Gastroesophageal sphincter (tissue), 4 donors: ENCODE measurements at regions not wholly inside any gene's neighbourhood (a gene's known extent, or its start where the extent isn't known, plus 50 kb on each side); places are given as distances from the start of the nearest gene placed in this dataset.

Source experiments
- ATAC-seq: fragments of 150-250 bp; one replicate; pipeline ENCODE4 v1.9.1; 2016; ENCODE audit warnings: mild to moderate bottlenecking, moderate library complexity
- H3K27ac ChIP-seq, 4 donors: fragments of 200-600 bp; sonication (generic) in 3 of 4; 1 replicate in 3 of 4; 2 replicates in 1 of 4; pipeline ENCODE4 v1.5.1; 2016 to 2019
- H3K27me3 ChIP-seq: fragments of 200-600 bp; sonication (generic); one replicate; pipeline ENCODE4 v1.5.1; 2019
- H3K36me3 ChIP-seq, 2 donors: fragments of 200-600 bp; sonication (generic); one replicate each; pipeline ENCODE4 v1.5.1; 2019; ENCODE audit warnings: control low read depth in 1 of 2
- H3K4me1 ChIP-seq, 3 donors: fragments of 200-600 bp; sonication (generic); 1 replicate in 2 of 3; 2 replicates in 1 of 3; pipeline ENCODE4 v1.5.1; 2016 to 2019; ENCODE audit warnings: control low read depth in 2 of 3
- H3K4me3 ChIP-seq, 2 donors: fragments of 200-600 bp; sonication (generic); one replicate each; pipeline ENCODE4 v1.5.1; 2019; ENCODE audit warnings: mild to moderate bottlenecking in 1 of 2, moderate library complexity in 1 of 2
- H3K9me3 ChIP-seq, 3 donors: fragments of 200-600 bp; sonication (generic); one replicate each; pipeline ENCODE4 v1.5.1; 2017 to 2019; ENCODE audit warnings: control low read depth in 2 of 3
- EP300 ChIP-seq: sonication (generic); formaldehyde crosslinking; IDR thresholded peaks from one replicate; pipeline ENCODE4 v1.6.1; 2017; ENCODE audit warnings: antibody characterized with exemption, mild to moderate bottlenecking
- POLR2A ChIP-seq, 2 donors: fragments of 450-650 bp; IDR thresholded peaks; one replicate each; pipeline ENCODE4 v1.6.1; 2017; ENCODE audit warnings: antibody characterized with exemption in 2 of 2, mild to moderate bottlenecking in 2 of 2, moderate library complexity in 1 of 2
- POLR2AphosphoS5 ChIP-seq: sonication (generic); formaldehyde crosslinking; IDR thresholded peaks from one replicate; pipeline ENCODE4 v1.6.1; 2017; ENCODE audit warnings: antibody characterized with exemption
- WGBS, 2 donors: methylation state at CpG; one replicate each; pipeline ENCODE4 v1.1.5; 2018; ENCODE audit warnings: low coverage in 1 of 2; 5-methylcytosine and 5-hydroxymethylcytosine counted together
- TF ChIP-seq, protein P1 (sequence below), 4 experiments: fragments of 200-600 bp in 2 of 4; fragments of 450-650 bp in 2 of 4; sonication (generic) in 1 of 4; IDR thresholded peaks; one replicate each; pipeline ENCODE4 v1.5.1; 2017 to 2019; ENCODE audit warnings: antibody characterized with exemption in 4 of 4, mild to moderate bottlenecking in 2 of 4, moderate library complexity in 2 of 4

- 97% methylated on average over 3 of the region's 3 CpGs; no CpG with 5 or more reads in 1 of the 2 donors for WGBS, 2 donors
- Histone ChIP-seq H3K27ac (no peak overlapping the region), H3K4me3 (no peak overlapping the region), H3K36me3 (no peaks in the 10 kb centered on the region), H3K9me3 (no peaks in the 10 kb centered on the region), H3K27me3 (no peaks in the 10 kb centered on the region), H3K4me1 (no peaks in the 10 kb centered on the region)
- TF ChIP-seq EP300: no peak
- TF ChIP-seq, protein P1, sequence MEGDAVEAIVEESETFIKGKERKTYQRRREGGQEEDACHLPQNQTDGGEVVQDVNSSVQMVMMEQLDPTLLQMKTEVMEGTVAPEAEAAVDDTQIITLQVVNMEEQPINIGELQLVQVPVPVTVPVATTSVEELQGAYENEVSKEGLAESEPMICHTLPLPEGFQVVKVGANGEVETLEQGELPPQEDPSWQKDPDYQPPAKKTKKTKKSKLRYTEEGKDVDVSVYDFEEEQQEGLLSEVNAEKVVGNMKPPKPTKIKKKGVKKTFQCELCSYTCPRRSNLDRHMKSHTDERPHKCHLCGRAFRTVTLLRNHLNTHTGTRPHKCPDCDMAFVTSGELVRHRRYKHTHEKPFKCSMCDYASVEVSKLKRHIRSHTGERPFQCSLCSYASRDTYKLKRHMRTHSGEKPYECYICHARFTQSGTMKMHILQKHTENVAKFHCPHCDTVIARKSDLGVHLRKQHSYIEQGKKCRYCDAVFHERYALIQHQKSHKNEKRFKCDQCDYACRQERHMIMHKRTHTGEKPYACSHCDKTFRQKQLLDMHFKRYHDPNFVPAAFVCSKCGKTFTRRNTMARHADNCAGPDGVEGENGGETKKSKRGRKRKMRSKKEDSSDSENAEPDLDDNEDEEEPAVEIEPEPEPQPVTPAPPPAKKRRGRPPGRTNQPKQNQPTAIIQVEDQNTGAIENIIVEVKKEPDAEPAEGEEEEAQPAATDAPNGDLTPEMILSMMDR (IDR thresholded peaks at IDR 0.05): no peak
- no peak for TF ChIP-seq POLR2A (IDR thresholded peaks at IDR 0.05)
- TF ChIP-seq POLR2AphosphoS5: no peak
- ATAC-seq: no peak
Measured at GRCh38 chr7:136061433-136061832, 84.3 kb upstream of the MTPN start.

DNA sequence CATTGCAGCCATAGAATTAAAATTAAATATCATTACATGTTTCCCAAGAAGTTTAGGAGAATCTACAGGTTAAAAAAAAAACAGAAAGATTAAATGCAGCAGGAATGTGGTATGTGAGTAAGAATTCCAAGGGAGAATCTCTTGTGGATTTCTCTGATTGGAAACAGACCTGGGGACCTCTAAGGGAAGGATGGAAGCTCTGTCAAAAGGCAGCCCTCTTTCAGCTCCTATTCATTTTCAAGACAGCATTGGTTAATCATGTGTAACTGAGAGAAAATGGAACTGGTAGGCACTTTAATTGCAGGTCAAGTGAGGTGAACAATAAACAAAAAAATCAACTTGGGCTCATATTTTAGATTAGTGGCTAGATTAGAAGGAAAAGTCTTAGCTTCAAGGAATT, 81.4 kb upstream of the MTPN start:
- Histone ChIP-seq H3K4me1 (no peaks in the 10 kb centered on the region), H3K36me3 (no peaks in the 10 kb centered on the region), H3K9me3 (no peaks in the 10 kb centered on the region), H3K4me3 (no peak overlapping the region), H3K27ac (no peak overlapping the region), H3K27me3 (no peaks in the 10 kb centered on the region)
- TF ChIP-seq POLR2AphosphoS5 (no peak), POLR2A (IDR thresholded peaks at IDR 0.05) (no peak), EP300 (no peak)
- TF ChIP-seq, protein P1 (IDR thresholded peaks at IDR 0.05): no peak
- ATAC-seq: no peak

DNA sequence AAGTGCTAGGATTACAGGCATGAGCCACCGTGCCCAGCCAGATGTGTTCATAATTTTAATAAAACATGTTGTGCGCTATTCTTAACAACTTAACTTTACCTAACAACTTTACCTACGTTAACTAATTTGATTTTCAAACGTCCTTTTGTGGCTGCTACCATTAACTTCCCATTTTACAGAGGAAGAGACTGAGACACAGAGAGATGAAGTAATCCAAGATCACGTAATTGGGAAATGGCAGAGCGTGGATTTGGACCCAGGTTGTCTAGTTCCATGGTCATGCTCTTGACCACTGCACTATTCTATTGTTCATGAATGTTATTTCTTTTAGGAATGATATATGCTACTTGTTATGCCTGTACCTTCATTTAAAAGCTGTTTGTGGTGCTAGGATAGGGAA, 80.3 kb upstream of the MTPN start:
- no peak overlapping the region for H3K27ac ChIP-seq
- no peaks in the 10 kb centered on the region for H3K4me1 ChIP-seq
- no peaks in the 10 kb centered on the region for H3K27me3 ChIP-seq
- H3K36me3 ChIP-seq: no peaks in the 10 kb centered on the region
- ATAC-seq: no peak
- H3K4me3 ChIP-seq: no peak overlapping the region
- TF ChIP-seq, protein P1 (IDR thresholded peaks at IDR 0.05): no peak
- TF ChIP-seq POLR2A (IDR thresholded peaks at IDR 0.05) (no peak), POLR2AphosphoS5 (no peak), EP300 (no peak)
- no peaks in the 10 kb centered on the region for H3K9me3 ChIP-seq
- 84 to 92% methylated on average over 6 of the region's 6 CpGs for WGBS, 2 donors

DNA sequence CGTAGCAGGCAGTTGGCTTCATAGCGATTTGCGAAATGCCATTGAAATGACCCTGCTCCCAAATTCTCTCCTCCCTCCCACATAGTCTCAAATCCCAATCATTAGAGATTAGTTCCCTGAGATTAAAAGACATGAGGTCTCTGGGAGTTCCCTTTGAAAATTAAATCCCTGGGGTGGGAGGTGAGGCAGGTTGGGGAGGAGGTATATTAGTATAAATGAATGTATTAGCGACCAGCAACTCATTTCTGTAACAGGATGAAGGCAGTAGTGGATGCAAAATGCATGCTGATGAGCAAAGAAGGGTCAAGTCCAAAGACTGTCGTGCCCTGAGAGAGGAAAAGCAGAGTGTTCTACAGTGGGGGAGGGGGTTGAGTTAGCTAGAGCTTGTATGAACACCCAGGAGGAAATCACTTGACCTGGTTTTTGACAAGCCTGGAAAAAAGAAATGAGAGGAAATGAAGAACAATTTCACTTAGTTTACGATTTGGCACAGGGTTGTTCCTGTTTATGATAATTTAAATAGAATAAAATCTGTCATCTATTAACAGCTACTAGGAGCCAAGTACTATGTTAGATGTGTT, 79.6 kb upstream of the MTPN start:
- H3K36me3 ChIP-seq: no peaks in the 10 kb centered on the region
- no peaks in the 10 kb centered on the region for H3K9me3 ChIP-seq
- H3K4me1 ChIP-seq: no peaks in the 10 kb centered on the region
- no peak overlapping the region for H3K27ac ChIP-seq
- H3K4me3 ChIP-seq: no peak overlapping the region
- ATAC-seq: no peak
- no peak for TF ChIP-seq POLR2AphosphoS5
- TF ChIP-seq, protein P1 (IDR thresholded peaks at IDR 0.05): no peak
- TF ChIP-seq POLR2A (IDR thresholded peaks at IDR 0.05): no peak
- TF ChIP-seq EP300: no peak
- no peaks in the 10 kb centered on the region for H3K27me3 ChIP-seq
- WGBS, 2 donors: 46 to 74% methylated on average over 2 to 6 of the region's 6 CpGs

DNA sequence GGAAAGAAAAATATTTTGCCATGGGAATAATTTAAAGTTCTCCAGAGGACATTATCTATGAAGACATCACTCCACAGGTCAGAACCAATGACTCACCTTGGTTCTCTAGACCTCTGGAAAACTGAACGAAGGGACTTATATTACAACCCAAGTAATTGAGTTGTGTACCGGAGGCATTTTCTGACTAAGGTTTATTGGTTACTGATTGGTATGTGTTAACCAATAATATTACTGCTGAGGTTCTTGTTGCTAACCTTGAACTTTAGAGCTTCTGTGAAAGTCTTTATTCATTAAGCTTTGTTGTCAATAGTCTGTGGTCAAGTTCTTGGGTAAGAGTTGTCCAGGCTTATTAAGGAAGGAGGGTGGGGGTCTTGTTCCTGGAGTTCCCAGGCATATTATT, 78.1 kb upstream of the MTPN start:
- no peaks in the 10 kb centered on the region for H3K27me3 ChIP-seq
- no peaks in the 10 kb centered on the region for H3K36me3 ChIP-seq
- no peak for ATAC-seq
- H3K27ac ChIP-seq: no peak overlapping the region
- TF ChIP-seq, protein P1 (IDR thresholded peaks at IDR 0.05): no peak
- TF ChIP-seq EP300: no peak
- no peak for TF ChIP-seq POLR2AphosphoS5
- no peak for TF ChIP-seq POLR2A (IDR thresholded peaks at IDR 0.05)
- H3K4me1 ChIP-seq: no peaks in the 10 kb centered on the region
- H3K9me3 ChIP-seq: no peaks in the 10 kb centered on the region
- WGBS, 2 donors: 92 to 100% methylated on average over 2 of the region's 2 CpGs
- H3K4me3 ChIP-seq: no peak overlapping the region
